IMR-90 (cell line): ENCODE measurements at regions not wholly inside any gene's neighbourhood (a gene's known extent, or its start where the extent isn't known, plus 50 kb on each side); places are given as distances from the start of the nearest gene placed in this dataset.

Experiments
- ATAC-seq: fragments of 200-7000 bp; cut with Tn5 transposase; 2 replicates; pipeline ENCODE4 v1.9.1; 2020; ENCODE audit warnings: low read depth, mild to moderate bottlenecking, moderate library complexity
- BruUV-seq: library from RNA; stranded (reverse); fragments of 400-500 nt; replicated peaks from 2 replicates; lab custom pipeline; 2021; lab: Mats Ljungman, UMichigan
- CTCF ChIA-PET: fragments of 300-600 bp; formaldehyde crosslinking; extraction: SDS; loops from one replicate; lab custom pipeline; 2021; ENCODE audit warnings: antibody characterized with exemption; lab: Yijun Ruan, JAX
- POLR2A ChIA-PET: fragments of 300-600 bp; sonication (Branson Sonifier 250); formaldehyde crosslinking; loops from one replicate; lab custom pipeline; 2022; ENCODE audit warnings: antibody characterized with exemption; ENCODE audit not compliant: unreplicated experiment; lab: Charles Lee
- DNase-seq: peaks from one replicate; pipeline ENCODE4 v3.0.0; 2013
- H2AFZ ChIP-seq: replicated peaks from 2 replicates; pipeline ENCODE3; 2013; ENCODE audit warnings: low read length, mild to moderate bottlenecking; ENCODE audit not compliant: poor library complexity
- H2AK5ac ChIP-seq: 2 replicates; pipeline ENCODE4 v1.6.1; 2013; ENCODE audit warnings: low read depth, low read length, inconsistent platforms
- H2AK9ac ChIP-seq: replicated peaks from 2 replicates; pipeline ENCODE3; 2013; ENCODE audit warnings: mild to moderate bottlenecking, low read depth, low read length, moderate library complexity; ENCODE audit not compliant: poor library complexity
- H2BK120ac ChIP-seq: 2 replicates; pipeline ENCODE4 v1.6.1; 2013; ENCODE audit warnings: low read depth, low read length, inconsistent platforms
- H2BK15ac ChIP-seq: 3 replicates; pipeline ENCODE4 v1.6.1; 2013; ENCODE audit warnings: low read depth, low read length, inconsistent platforms
- H2BK20ac ChIP-seq: 2 replicates; pipeline ENCODE4 v1.6.1; 2013; ENCODE audit warnings: low read depth, mild to moderate bottlenecking, inconsistent platforms, low read length, moderate library complexity
- H2BK5ac ChIP-seq: 2 replicates; pipeline ENCODE4 v1.6.1; 2013; ENCODE audit warnings: mild to moderate bottlenecking, low read depth, low read length, inconsistent platforms; ENCODE audit not compliant: poor library complexity, severe bottlenecking
- H3K14ac ChIP-seq: replicated peaks from 2 replicates; pipeline ENCODE4 v1.6.1; 2013; ENCODE audit warnings: low read depth, low read length, inconsistent platforms
- H3K18ac ChIP-seq: 2 replicates; pipeline ENCODE4 v1.6.1; 2013; ENCODE audit warnings: low read depth, low read length, control low read depth
- H3K23ac ChIP-seq: 2 replicates; pipeline ENCODE4 v1.6.1; 2013; ENCODE audit warnings: low read depth, low read length, inconsistent platforms
- H3K27ac ChIP-seq: 2 replicates; pipeline ENCODE4 v1.5.1; 2013; ENCODE audit warnings: mild to moderate bottlenecking, control low read depth, low read length; ENCODE audit not compliant: insufficient read depth
- H3K27me3 ChIP-seq: 2 replicates; pipeline ENCODE4 v1.6.1; 2013; ENCODE audit warnings: low read length; ENCODE audit not compliant: control insufficient read depth, insufficient read depth
- H3K36me3 ChIP-seq: 2 replicates; pipeline ENCODE4 v1.6.1; 2013; ENCODE audit warnings: low read length, mixed read lengths; ENCODE audit not compliant: control insufficient read depth, insufficient read depth
- H3K4ac ChIP-seq: 2 replicates; pipeline ENCODE4 v1.6.1; 2013; ENCODE audit warnings: low read depth, low read length, inconsistent platforms
- H3K4me1 ChIP-seq: 2 replicates; pipeline ENCODE4 v1.6.1; 2013; ENCODE audit warnings: low read length, mixed read lengths; ENCODE audit not compliant: control insufficient read depth, insufficient read depth
- H3K4me2 ChIP-seq: 2 replicates; pipeline ENCODE4 v1.6.1; 2013; ENCODE audit warnings: low read depth, mild to moderate bottlenecking, control low read depth, low read length, moderate library complexity
- H3K4me3 ChIP-seq: 2 replicates; pipeline ENCODE4 v1.5.1; 2013; ENCODE audit warnings: low read depth, mild to moderate bottlenecking, control low read depth, low read length, moderate library complexity; ENCODE audit not compliant: insufficient read depth
- H3K56ac ChIP-seq: 2 replicates; pipeline ENCODE4 v1.6.1; 2013; ENCODE audit warnings: low read length, inconsistent platforms; ENCODE audit not compliant: insufficient read depth; ENCODE audit errors: extremely low read depth
- H3K79me1 ChIP-seq, 2 experiments: 2 replicates each; pipeline ENCODE4 v1.6.1; 2013; ENCODE audit warnings: low read length in 2 of 2, inconsistent platforms in 1 of 2, low read depth in 1 of 2
- H3K9ac ChIP-seq: 2 replicates; pipeline ENCODE4 v1.6.1; 2013; ENCODE audit warnings: low read depth, low read length, control low read depth
- H3K9me1 ChIP-seq: 2 replicates; pipeline ENCODE4 v1.6.1; 2013; ENCODE audit warnings: low read length, inconsistent platforms; ENCODE audit not compliant: insufficient read depth
- H3K9me3 ChIP-seq: 2 replicates; pipeline ENCODE4 v1.6.1; 2013; ENCODE audit warnings: low read length; ENCODE audit not compliant: control insufficient read depth, insufficient read depth
- H4K20me1 ChIP-seq: 2 replicates; pipeline ENCODE4 v1.6.1; 2013; ENCODE audit warnings: low read length, inconsistent platforms; ENCODE audit not compliant: insufficient read depth
- H4K5ac ChIP-seq: 2 replicates; pipeline ENCODE4 v1.6.1; 2013; ENCODE audit warnings: mild to moderate bottlenecking, low read depth, low read length, control low read depth
- H4K8ac ChIP-seq, 2 experiments: 2 replicates each; pipeline ENCODE4 v1.6.1; 2013; ENCODE audit warnings: low read depth in 2 of 2, low read length in 2 of 2, control low read depth in 1 of 2, inconsistent platforms in 1 of 2
- H4K91ac ChIP-seq: 2 replicates; pipeline ENCODE4 v1.6.1; 2013; ENCODE audit warnings: low read depth, low read length, inconsistent platforms; ENCODE audit not compliant: insufficient read depth
- BHLHE40 ChIP-seq: fragments of 150-350 bp; IDR thresholded peaks from 2 replicates; pipeline ENCODE4 v1.6.1; 2016; ENCODE audit warnings: mild to moderate bottlenecking, low read depth, low read length
- CEBPB ChIP-seq: IDR thresholded peaks from 2 replicates; pipeline ENCODE4 v1.6.1; 2012; ENCODE audit warnings: low read depth, low read length, improper control_type of control experiment
- CHD1 ChIP-seq: IDR thresholded peaks from 2 replicates; pipeline ENCODE4 v1.6.1; 2012; ENCODE audit warnings: low read depth, low read length, improper control_type of control experiment
- FOS ChIP-seq: fragments of 150-350 bp; IDR thresholded peaks from 2 replicates; pipeline ENCODE4 v1.6.1; 2016; ENCODE audit warnings: low read depth, low read length
- MAFK ChIP-seq: IDR thresholded peaks from 2 replicates; pipeline ENCODE4 v1.6.1; 2012; ENCODE audit warnings: low read depth, low read length, improper control_type of control experiment
- MAZ ChIP-seq: IDR thresholded peaks from 2 replicates; pipeline ENCODE4 v1.6.1; 2012; ENCODE audit warnings: low read depth, mild to moderate bottlenecking, low read length, improper control_type of control experiment, moderate library complexity, borderline replicate concordance
- MXI1 ChIP-seq: IDR thresholded peaks from 2 replicates; pipeline ENCODE4 v1.6.1; 2012; ENCODE audit warnings: low read depth, mild to moderate bottlenecking, low read length, moderate library complexity, borderline replicate concordance
- NFE2L2 ChIP-seq: fragments of 150-350 bp; IDR thresholded peaks from 2 replicates; pipeline ENCODE4 v1.6.1; 2016; ENCODE audit warnings: low read depth, mild to moderate bottlenecking, low read length
- POLR2A ChIP-seq: IDR thresholded peaks from 2 replicates; pipeline ENCODE4 v1.6.1; 2012; ENCODE audit warnings: mild to moderate bottlenecking, low read depth, low read length
- RAD21 ChIP-seq: IDR thresholded peaks from 2 replicates; pipeline ENCODE4 v1.6.1; 2012; ENCODE audit warnings: low read length, improper control_type of control experiment
- RCOR1 ChIP-seq: IDR thresholded peaks from 2 replicates; pipeline ENCODE4 v1.6.1; 2012; ENCODE audit warnings: mild to moderate bottlenecking, low read length, improper control_type of control experiment; ENCODE audit not compliant: insufficient replicate concordance
- RFX5 ChIP-seq: IDR thresholded peaks from 2 replicates; pipeline ENCODE4 v1.8.0; 2012; ENCODE audit warnings: low read depth, mild to moderate bottlenecking, low read length, moderate library complexity
- SMC3 ChIP-seq: fragments of 150-350 bp; IDR thresholded peaks from 2 replicates; pipeline ENCODE4 v1.6.1; 2016; ENCODE audit warnings: low read depth, mild to moderate bottlenecking, antibody characterized with exemption, low read length, moderate library complexity
- WGBS, 2 experiments: methylation state at CpG; one replicate each; pipeline versions ENCODE4 v1.1.5 to v1.1.7; 2013; ENCODE audit warnings: missing lambda C conversion rate in 2 of 2; ENCODE audit not compliant: insufficient read length in 1 of 2; ENCODE audit errors: extremely low coverage in 2 of 2; 5-methylcytosine and 5-hydroxymethylcytosine counted together
- dilution Hi-C: fragments of 300-500 bp; cut with HindIII; formaldehyde crosslinking; loops from one replicate; pipeline ENCODE4 v1.14.3; 2018; ENCODE audit warnings: low sequenced_read_pairs; ENCODE audit not compliant: unreplicated experiment
- in situ Hi-C: fragments of 300-500 bp; cut with MboI; formaldehyde crosslinking; loops from 3 replicates; pipeline ENCODE4 v1.14.3; 2019; ENCODE audit warnings: low sequenced_read_pairs, inconsistent platforms, mixed read lengths
- intact Hi-C: fragments of 100-400 bp; cut with micrococcal nuclease; formaldehyde crosslinking; loops from 2 replicates; pipeline ENCODE4 v1.10.0; 2022
- TF ChIP-seq, protein P1 (sequence below): fragments of 150-350 bp; IDR thresholded peaks from 2 replicates; pipeline ENCODE4 v1.6.1; 2016; ENCODE audit warnings: low read depth, mild to moderate bottlenecking, low read length, moderate library complexity, borderline replicate concordance
- TF ChIP-seq, protein P2 (sequence below): fragments of 150-350 bp; IDR thresholded peaks from 2 replicates; pipeline ENCODE4 v1.6.1; 2017; ENCODE audit warnings: mild to moderate bottlenecking, antibody characterized with exemption, low read length, low read depth
- TF ChIP-seq, protein P3 (sequence below): conservative IDR thresholded peaks from 2 replicates; pipeline ENCODE4 v1.5.1; 2012; ENCODE audit warnings: mild to moderate bottlenecking, low read depth, low read length, improper control_type of control experiment

DNA sequence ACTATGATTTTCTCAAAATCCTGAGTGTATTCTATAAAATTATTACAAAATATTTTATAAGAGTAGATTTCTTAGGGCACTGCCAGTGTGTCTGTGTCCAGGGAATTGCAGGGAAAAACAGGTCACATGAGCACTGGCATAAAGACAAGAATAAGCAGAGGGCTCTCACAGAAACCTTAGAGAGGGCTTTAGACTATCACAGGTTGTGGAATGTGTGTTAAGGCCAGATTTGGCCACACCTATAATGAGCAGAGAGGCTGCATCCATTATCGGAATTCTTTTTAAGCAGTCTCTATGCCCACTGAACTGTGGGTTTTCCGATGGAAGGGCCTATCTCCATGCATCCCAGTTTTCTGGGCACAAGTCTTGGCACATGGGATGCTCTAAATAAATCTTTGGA, 90.2 kb downstream of the RTP4 start:
- Histone ChIP-seq H2BK20ac (no peak overlapping the region), H4K20me1 (no peaks in the 10 kb centered on the region), H2BK5ac (no peak overlapping the region), H4K91ac (no peak overlapping the region), H3K14ac (no peak overlapping the region), H2AK5ac (no peak overlapping the region), H2AK9ac (no peak overlapping the region), H3K4ac (no peak overlapping the region), H4K5ac (no peak overlapping the region), H2AFZ (no peak overlapping the region), H3K79me1 (no peaks in the 10 kb centered on the region), H3K9me1 (no peaks in the 10 kb centered on the region), H3K23ac (no peak overlapping the region), H4K8ac (no peak overlapping the region), H3K27ac (no peak overlapping the region), H3K4me2 (no peak overlapping the region), H3K36me3 (no peaks in the 10 kb centered on the region), H2BK15ac (no peak overlapping the region), H3K4me1 (no peaks in the 10 kb centered on the region), H3K9me3 (no peaks in the 10 kb centered on the region), H3K9ac (no peak overlapping the region), H3K56ac (no peak overlapping the region), H3K18ac (no peak overlapping the region), H3K27me3 (peaks cover 2% of the 10 kb centered on the region), H2BK120ac (no peak overlapping the region), H3K4me3 (no peak overlapping the region)
- dilution Hi-C loops: no loop called here
- intact Hi-C loops: no loop called here
- TF ChIP-seq FOS (no peak), RAD21 (no peak), BHLHE40 (no peak), MAFK (no peak), CHD1 (no peak), RFX5 (no peak), RCOR1 (no peak), SMC3 (no peak), CEBPB (no peak), MAZ (no peak), MXI1 (no peak), POLR2A (no peak), NFE2L2 (no peak)
- TF ChIP-seq, protein P1, sequence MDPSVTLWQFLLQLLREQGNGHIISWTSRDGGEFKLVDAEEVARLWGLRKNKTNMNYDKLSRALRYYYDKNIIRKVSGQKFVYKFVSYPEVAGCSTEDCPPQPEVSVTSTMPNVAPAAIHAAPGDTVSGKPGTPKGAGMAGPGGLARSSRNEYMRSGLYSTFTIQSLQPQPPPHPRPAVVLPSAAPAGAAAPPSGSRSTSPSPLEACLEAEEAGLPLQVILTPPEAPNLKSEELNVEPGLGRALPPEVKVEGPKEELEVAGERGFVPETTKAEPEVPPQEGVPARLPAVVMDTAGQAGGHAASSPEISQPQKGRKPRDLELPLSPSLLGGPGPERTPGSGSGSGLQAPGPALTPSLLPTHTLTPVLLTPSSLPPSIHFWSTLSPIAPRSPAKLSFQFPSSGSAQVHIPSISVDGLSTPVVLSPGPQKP: no peak
- TF ChIP-seq, protein P2, sequence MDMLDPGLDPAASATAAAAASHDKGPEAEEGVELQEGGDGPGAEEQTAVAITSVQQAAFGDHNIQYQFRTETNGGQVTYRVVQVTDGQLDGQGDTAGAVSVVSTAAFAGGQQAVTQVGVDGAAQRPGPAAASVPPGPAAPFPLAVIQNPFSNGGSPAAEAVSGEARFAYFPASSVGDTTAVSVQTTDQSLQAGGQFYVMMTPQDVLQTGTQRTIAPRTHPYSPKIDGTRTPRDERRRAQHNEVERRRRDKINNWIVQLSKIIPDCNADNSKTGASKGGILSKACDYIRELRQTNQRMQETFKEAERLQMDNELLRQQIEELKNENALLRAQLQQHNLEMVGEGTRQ: no peak
- TF ChIP-seq, protein P3, sequence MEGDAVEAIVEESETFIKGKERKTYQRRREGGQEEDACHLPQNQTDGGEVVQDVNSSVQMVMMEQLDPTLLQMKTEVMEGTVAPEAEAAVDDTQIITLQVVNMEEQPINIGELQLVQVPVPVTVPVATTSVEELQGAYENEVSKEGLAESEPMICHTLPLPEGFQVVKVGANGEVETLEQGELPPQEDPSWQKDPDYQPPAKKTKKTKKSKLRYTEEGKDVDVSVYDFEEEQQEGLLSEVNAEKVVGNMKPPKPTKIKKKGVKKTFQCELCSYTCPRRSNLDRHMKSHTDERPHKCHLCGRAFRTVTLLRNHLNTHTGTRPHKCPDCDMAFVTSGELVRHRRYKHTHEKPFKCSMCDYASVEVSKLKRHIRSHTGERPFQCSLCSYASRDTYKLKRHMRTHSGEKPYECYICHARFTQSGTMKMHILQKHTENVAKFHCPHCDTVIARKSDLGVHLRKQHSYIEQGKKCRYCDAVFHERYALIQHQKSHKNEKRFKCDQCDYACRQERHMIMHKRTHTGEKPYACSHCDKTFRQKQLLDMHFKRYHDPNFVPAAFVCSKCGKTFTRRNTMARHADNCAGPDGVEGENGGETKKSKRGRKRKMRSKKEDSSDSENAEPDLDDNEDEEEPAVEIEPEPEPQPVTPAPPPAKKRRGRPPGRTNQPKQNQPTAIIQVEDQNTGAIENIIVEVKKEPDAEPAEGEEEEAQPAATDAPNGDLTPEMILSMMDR: no peak
- no TSS peak for BruUV-seq
- ChIA-PET CTCF (interaction anchor here (1.0 kb wide), 1 partner anchor 11 kb away, joined by 3 read pairs; no protein-coding TSS in a partner anchor), POLR2A (no interaction called here)
- no CpG with 5 or more reads among the region's 2 CpGs for WGBS, 2 experiments
- no peak for ATAC-seq
- DNase-seq: no peak
- in situ Hi-C loops: no loop called here
